Activated CD4-positive, CD25-positive, alpha-beta regulatory T cell (primary cell): ENCODE measurements at regions not wholly inside any gene's neighbourhood (a gene's known extent, or its start where the extent isn't known, plus 50 kb on each side); places are given as distances from the start of the nearest gene placed in this dataset.
"Not testable (repeated sequence)": the region's sequence is repeated elsewhere in the genome, so short reads cannot be mapped to it uniquely, and the experiment has no call there.

Experiments
- DNase-seq, 4 experiments: peaks; one replicate each; lab custom pipeline; 2025; lab: John Stamatoyannopoulos, UW

- not testable (repeated sequence) for DNase-seq
Measured at GRCh38 chr15:38814254-38814653, 249.6 kb upstream of the RASGRP1 start.

- no peak for DNase-seq
Measured at GRCh38 chr15:38814891-38815290, 250.3 kb upstream of the RASGRP1 start.

GRCh38 chr15:38817427-38818156 is 253.0 kb upstream of the RASGRP1 start:
- peak; percentile 59 to 86 (median 64) for DNase-seq

- no peak for DNase-seq
Measured at GRCh38 chr15:38818157-38818790, 253.7 kb upstream of the RASGRP1 start.

GRCh38 chr15:38819387-38819950 is 254.9 kb upstream of the RASGRP1 start:
- no peak for DNase-seq

- no peak for DNase-seq
Measured at GRCh38 chr15:38823263-38823662, 258.6 kb upstream of the RASGRP1 start.

- DNase-seq = no peak
Measured at GRCh38 chr15:38824719-38825118, 260.1 kb upstream of the RASGRP1 start.

GRCh38 chr15:38826880-38827279 is 262.3 kb upstream of the RASGRP1 start:
- no peak for DNase-seq

GRCh38 chr15:38828031-38828532 is 263.5 kb upstream of the RASGRP1 start:
- DNase-seq = no peak

- no peak for DNase-seq
Measured at GRCh38 chr15:38829086-38829485, 264.5 kb upstream of the RASGRP1 start.

GRCh38 chr15:38842226-38842625 is 277.6 kb upstream of the RASGRP1 start:
- DNase-seq = no peak

- DNase-seq = no peak
Measured at GRCh38 chr15:38843051-38843501, 278.5 kb upstream of the RASGRP1 start.

- no peak for DNase-seq
Measured at GRCh38 chr15:38843736-38844590, 279.3 kb upstream of the RASGRP1 start.

- DNase-seq = no peak
Measured at GRCh38 chr15:38844736-38845135, 280.1 kb upstream of the RASGRP1 start.

- DNase-seq = no peak
Measured at GRCh38 chr15:38846346-38846745, 281.7 kb upstream of the RASGRP1 start.

- DNase-seq = no peak
Measured at GRCh38 chr15:38847666-38848065, 283.1 kb upstream of the RASGRP1 start.

- no peak for DNase-seq
Measured at GRCh38 chr15:38849046-38849445, 284.4 kb upstream of the RASGRP1 start.

GRCh38 chr15:38852188-38852587 is 287.6 kb upstream of the RASGRP1 start:
- DNase-seq = not testable (repeated sequence)

GRCh38 chr15:38853608-38854007 is 289.0 kb upstream of the RASGRP1 start:
- no peak for DNase-seq

GRCh38 chr15:38854506-38854905 is 289.9 kb upstream of the RASGRP1 start:
- no peak for DNase-seq

GRCh38 chr15:38857814-38858213 is 293.2 kb upstream of the RASGRP1 start:
- no peak for DNase-seq

- no peak for DNase-seq
Measured at GRCh38 chr15:38859574-38859973, 295.0 kb upstream of the RASGRP1 start.
